T1000 (cell line): ENCODE measurements at regions not wholly inside any gene's neighbourhood (a gene's known extent, or its start where the extent isn't known, plus 50 kb on each side); places are given as distances from the start of the nearest gene placed in this dataset.
"Not testable (repeated sequence)": the region's sequence is repeated elsewhere in the genome, so short reads cannot be mapped to it uniquely, and the experiment has no call there.

Source experiments
- DNase-seq: peaks from one replicate; lab custom pipeline; 2025; ENCODE audit warnings: mixed read lengths; lab: John Stamatoyannopoulos, UW

DNA sequence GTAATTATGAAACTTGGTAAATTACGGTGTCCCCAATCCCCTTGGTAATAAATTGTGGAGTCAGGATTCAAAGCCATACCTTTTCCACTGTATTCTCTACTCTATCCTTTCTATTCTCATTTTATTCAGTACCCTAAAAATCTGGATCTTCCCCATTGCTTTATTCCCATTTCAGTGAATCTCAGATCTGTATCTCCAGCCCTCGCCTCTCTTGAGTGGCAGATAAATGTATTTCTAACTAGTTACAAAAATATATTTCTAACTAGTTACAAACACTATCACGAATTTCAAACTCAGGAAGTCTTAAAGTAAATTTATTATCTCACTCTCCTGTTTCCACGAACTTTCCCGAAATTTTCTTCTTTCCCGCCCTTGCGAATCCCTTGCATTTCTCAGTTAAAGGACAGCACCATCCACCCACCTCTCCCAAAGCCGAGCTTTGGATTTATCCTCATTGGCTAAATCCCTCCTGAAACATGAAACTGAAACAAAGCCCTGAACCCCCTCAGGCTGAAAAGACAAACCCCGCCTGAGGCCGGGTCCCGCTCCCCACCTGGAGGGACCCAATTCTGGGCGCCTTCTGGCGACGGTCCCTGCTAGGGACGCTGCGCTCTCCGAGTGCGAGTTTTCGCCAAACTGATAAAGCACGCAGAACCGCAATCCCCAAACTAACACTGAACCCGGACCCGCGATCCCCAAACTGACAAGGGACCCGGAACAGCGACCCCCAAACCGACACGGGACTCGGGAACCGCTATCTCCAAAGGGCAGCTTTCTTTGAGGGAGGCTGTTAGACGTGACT, 164.3 kb upstream of the PABPC3 start:
- DNase-seq: no peak

DNA sequence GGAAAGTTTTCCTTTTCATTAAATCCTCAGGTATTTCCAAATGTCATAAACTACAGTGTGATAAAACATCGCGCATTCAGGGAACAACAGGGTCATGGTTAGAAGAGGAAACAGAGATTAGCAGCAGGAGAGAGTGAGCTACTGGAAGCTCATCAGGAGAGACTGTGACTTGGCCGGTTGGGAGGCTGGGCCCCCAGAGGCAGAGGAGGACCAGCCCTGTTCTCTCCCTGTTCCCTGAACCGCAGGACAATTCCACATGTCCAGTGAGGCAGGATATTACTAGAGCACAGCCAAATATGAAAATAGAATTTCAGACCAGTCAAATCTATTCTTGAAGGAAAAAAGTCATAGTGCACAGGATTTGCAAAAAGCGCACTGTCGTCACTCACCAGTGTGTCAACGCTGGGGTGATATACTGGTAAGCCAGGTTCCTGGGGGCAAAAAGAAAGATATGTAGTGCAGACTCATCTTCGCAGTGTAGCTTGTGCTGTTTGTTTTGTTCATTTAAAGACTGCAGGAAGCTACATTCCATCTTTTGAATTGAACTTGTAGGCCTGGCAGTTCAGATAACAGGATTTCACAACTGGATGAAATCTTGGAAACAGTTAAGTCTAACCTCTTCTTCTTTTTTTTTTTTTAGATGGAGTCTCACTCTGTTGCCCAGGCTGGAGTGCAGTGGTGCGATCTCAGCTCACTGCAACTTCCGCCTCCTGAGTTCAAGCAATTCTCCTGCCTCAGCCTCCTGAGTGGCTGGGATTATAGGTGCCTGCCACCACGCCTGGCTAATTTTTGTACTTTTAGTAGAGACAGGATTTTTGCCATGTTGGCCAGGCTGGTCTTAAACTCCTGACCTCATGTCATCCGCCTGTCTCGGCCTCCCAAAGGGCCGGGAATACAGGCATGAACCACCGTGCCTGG, 162.6 kb upstream of the PABPC3 start:
- not testable (repeated sequence) for DNase-seq

DNA sequence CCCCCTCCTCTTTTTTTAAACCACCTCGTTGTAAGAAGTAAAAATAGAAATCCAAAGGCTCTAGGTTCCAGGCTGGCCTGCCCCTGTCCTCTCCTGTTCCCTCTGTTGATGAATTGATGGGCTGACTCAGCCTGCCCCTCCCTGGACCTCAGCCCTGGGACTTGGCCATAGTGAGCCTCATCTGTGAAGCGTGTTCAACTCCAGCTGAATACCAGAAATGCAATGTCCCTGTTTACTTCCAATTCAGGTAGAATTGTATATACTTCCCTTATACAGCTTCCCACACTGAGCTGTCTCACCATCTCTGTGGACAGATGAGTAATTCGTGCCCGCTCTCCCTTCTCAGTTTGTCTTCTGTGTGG, 161.9 kb upstream of the PABPC3 start:
- not testable (repeated sequence) for DNase-seq

DNA sequence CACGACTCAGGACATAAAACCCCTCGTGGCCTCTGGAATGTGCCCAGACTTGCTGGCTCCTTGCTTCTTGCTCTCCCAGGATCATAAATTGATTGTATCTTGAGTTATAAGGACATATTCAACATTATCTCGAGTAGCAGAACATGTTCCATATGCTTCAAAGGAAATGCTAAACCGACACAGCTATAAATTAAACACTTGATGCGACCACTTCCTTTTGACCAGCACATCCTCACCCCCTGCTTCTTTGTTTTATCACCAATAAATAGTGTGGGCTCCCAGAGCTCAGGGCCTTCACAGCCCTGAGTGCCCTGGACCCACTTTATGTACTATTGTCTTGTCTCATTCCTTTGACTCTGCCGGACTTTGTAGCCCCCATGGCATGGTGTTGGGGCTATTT, 157.0 kb upstream of the PABPC3 start:
- DNase-seq: no peak

DNA sequence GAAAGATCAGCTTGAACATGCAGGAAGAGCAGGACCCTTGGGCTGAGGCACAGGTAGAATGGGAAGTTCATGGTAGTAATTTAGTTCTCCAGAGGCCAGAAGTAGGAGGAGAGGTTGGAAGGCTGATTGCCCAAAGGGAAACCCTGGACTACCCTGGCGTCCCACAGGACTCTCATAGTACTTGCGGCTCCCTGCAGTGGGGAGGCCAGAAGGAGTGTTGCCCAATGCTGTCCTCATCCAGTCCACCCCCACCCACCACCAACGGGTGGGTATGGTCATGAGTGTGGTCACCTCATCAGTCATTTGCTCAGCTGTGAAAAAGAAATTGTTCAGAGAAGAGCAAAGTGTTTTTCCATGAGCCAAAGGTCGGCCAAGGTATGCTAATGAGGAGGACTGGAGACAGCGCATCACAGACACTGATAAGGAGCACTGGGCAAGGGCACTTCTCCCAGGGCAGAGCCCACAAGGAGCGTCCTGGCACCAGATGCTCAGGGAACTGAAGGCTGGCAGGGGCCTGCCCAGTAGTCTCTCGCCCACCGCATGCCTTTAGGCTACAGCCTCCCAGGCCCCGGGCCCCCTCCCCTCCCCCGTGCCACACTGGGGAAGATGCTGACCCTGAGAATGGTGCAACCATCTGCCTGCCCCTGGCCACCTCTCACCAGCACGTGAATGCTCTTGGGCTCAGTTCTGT, 154.8 kb upstream of the PABPC3 start:
- not testable (repeated sequence) for DNase-seq

DNA sequence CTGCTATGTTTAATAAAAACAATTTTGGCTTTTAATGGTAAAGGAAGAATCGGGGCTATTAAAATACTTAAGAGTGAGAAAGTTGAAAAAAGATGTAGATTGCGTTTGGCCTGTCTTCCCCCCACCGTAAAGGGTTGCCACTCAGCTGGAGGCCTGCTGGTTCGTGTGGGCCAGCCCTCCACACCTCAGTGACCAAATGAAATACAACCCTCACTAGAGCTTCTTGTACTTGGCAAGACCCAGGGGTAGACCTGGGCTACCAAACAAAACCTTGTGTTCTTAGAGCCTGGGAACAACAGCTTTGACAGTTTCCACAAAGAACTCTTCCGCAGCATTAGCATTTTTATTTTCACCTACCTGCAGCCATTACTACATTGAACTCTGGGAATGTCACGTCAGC, 152.8 kb upstream of the PABPC3 start:
- no peak for DNase-seq

DNA sequence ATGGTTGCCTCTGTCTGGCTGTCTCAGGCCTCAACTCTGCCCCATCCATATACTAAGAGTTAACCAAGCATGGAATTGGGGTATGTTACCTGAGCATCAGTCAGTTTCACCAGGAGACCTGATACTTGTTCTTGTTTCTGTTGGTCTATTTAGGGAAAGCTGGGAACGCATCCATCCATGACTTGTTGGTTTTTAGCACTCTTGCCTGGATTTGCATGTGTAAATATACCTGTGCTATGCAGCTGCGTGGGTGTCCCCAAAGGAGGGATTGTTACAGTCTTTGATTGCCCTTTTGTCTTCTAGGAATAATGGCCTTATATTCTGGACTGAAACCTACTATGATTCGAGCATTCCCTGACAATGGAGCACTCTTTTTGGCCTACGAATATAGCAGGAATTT, 151.9 kb upstream of the PABPC3 start:
- DNase-seq: not testable (repeated sequence)

DNA sequence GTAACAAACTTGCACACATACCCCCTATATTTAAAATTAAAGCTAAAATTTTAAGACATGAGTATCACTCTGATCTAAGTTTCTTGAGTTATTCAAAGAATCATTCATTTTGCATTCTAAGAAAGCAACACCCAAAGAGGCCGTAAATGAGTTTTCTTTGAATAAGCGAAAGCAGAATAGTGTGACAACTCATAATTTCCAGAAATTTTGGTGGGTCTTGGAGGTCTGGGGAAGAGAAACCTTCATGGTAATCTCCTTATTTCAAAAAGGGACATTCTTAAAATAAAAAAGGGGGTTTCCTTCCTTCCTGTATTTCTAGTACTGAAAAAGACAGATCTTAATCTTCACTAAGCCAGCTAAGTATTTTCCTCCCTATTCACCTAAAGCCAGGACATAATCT, 147.0 kb upstream of the PABPC3 start:
- not testable (repeated sequence) for DNase-seq

DNA sequence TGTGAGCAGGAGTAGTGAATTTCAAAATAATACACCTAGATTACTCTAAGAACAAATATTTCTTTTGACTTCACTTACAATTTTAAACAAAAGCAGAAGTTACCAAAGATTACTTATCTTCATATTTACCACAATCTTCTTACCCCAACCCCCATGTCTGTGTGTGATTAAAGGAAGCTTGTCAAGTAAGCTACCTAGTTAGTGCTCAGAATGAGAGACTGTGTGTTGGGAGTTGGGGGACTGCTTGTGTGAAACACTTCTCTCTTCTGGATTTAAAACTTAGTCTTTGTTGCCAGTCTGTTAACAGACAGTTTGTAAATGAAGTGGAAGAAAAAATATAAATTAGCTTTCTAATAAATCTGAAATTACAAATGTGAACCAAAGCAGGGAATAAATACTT, 145.3 kb upstream of the PABPC3 start:
- not testable (repeated sequence) for DNase-seq

DNA sequence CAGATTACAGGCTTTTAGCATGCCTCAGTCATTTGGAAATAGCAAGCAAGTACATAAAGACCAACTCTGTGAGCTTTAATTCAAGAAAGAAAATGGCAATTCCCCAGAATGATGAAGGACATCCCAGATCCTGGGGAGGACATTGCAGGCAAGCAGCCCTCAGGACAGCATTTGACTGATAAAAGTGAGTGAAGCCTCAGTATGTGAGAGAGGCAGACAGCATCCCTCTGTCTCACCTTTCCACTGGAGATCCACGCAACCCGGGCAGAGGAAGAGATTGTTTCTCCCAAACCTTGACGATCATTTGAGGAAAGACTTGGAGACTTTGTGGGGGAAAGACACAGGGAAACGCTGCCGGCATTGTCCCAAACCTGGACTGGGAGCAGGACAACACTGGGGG, 128.0 kb upstream of the PABPC3 start:
- DNase-seq: not testable (repeated sequence)

DNA sequence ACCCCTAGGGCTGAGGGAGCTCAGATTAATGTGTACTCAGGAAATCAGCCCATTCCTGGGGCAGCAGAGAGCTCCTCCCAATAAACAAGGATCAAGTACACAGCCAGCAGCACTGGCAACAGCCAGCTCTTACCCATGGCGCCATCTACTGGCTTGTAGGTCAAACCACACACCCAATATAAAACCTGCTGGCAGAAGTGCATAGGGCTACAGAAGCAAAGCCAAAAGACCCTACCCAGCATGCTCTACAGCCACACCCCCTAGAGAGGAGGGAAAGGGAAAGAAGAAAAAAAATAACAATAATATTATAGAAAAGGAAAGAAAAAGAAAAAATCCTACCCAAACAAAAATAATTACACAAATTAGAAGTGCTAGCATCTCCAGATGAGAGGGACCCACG, 127.5 kb upstream of the PABPC3 start:
- not testable (repeated sequence) for DNase-seq

DNA sequence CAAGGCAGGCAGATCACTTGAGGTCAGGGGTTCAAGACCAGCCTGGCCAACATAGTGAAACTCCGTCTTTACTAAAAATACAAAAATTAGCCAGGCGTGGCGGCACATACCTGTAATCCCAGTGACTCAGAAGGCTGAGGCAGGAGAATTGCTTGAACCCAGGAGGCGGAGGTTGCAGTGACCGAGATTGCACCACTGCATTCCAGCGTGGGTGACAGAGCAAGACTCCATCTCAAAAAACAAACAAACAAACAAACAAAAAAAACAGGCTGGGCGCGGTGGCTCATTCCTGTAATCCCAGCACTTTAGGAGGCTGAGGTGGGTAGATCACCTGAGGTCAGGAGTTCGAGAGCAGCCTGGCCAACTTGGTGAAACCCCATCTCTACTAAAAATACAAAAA, 122.8 kb upstream of the PABPC3 start:
- not testable (repeated sequence) for DNase-seq

DNA sequence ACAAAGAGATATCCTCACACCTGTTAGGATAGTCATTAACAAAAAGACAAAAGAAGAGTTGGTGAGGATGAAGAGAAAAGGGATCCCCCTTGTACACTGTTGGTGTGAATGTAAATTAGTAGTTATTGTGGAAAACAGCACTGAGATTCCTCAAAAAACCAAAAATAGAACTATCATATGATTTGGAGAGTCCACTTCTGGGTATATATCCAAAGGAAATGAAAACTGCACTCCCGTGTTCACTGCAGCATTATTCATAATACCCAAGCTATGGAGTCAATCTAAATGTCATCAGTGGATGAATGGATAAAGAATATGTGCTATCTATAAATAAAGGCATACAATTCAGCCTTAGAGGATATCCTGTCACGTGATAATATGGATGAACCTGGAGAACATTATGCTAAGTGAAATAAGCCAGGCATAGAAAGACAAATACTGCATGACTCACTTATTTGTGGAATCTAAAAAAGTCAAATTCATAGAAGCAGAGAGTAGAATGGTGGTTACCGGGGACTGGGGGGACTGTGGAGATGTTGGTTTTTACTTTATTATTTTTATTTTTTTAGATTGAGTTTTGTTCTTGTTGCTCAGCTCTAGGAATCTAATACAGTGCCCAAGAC, 114.6 kb upstream of the PABPC3 start:
- DNase-seq: not testable (repeated sequence)

DNA sequence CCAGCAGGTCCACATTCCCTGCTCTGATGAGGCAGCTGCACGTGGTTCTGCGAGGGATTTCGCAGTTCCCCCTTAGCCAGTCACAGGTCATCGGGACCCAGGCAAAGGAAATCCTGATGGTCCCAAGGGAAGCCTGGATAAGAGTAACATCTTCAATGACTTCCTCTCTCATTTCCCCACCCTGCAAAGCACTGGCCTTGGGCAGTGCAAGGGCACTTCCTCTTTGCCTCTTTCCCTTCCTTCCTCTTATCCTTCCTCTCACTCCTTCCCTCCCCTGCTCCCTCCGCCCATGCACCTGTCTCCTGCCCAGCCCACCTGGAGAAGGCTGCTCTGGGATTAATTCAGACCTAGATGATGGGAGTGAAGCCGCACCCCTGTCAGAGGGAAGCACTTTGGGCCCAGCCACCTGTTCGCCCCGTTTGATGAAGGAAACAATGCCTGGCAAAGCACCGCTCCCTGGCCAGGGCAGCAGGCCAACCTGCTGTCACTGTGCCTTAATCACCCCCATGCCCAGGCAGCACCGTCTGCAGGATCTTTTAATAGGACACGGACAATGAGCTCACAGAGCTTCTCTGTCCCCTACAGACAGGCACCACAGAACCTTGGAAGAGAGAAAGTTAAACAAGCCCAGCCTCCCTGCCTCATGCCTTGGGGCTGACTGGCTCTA, 113.5 kb upstream of the PABPC3 start:
- no peak for DNase-seq

DNA sequence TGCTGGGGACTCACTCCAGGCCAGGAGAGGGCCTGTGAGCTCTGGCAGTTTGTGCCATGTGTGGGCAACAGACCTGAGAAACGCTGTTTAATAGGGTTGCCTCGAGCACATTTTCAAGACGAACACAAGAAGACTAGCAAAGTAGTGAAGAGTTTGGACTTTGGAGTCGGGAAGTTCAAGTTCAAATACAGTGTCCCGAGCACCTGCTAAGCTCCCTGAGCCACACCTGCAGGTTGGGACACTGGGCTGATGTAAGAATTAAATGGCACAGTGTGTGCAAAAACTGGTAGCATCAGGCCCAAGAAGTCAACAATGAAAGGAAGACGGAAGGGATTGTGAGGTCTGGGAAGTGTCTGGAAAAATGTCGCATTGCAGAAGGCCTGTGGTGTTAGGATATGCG, 112.8 kb upstream of the PABPC3 start:
- DNase-seq: no peak

DNA sequence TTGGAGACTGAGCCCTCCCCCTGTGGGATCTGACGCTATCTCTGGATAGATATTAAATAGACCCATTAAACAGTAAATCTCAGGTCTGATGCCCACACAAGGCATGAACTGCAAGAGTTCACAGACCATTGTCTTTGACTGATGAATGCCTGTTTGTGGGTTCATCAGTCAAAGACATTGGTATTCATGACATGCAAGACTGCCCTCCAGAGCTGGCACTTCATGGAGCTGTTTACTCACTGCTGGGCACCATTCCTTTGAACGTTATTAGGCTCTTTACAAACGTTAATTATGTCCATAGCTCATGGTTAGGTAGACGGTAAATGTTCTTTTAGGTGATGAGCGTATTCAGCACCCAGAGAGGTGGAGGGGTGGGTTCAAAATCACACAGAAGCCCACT, 111.8 kb upstream of the PABPC3 start:
- no peak for DNase-seq

DNA sequence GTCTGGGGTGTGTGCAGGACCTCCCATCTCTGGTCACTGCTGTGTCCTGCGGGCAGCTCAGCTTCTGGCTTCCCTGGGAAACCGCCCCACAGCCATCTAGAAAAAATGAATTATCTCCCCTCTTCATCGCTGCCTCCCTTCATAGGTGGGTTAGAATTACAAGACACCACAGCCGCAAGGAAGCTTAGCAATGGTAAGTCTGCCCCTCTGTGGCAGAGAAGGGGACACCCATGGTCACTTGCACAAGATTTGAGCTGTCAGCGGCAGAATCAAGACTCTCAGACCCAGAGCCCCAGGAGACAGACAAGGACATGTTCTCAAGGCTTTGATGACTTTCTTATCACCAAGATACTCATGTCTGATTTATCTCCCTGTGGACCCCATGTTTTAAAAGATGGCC, 110.8 kb upstream of the PABPC3 start:
- DNase-seq: no peak

DNA sequence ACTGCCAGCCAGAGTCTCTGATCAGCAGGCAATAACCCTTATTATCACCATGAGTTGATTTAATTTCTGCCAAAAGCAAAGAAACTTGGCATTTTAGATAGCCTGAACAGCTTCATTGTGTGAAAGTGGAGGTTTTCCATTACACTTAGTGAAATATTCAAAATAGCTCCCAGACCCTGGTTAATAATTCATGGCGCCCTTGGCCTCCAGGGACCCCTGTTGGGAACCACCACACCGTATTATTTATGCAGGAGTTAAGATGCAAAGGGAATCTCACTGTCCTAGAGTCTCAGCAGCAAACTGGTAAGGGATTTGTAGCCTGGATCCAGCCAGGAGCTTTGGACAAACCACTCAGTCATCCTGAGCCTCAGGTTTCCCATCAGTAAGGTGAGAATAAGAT, 110.0 kb upstream of the PABPC3 start:
- no peak for DNase-seq

DNA sequence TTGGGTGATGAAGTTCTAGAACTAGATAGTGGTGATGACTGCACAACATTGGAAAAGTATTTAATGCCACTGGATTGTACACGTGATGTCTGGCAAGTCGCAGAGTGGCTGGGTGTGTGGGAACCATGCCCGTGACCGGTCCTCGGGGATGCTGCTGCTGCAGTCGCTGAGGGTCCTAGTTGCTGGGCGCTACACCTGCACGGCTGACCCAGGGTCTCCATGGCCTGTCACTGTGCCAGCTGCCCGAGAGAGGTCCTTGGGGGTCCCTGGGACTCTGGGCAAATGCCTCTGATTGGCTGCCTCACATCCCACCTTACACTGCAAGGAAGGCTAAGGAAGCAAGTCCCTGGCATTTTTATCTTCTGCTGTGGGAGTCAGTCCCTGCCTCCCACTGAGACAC, 109.1 kb upstream of the PABPC3 start:
- DNase-seq: no peak

DNA sequence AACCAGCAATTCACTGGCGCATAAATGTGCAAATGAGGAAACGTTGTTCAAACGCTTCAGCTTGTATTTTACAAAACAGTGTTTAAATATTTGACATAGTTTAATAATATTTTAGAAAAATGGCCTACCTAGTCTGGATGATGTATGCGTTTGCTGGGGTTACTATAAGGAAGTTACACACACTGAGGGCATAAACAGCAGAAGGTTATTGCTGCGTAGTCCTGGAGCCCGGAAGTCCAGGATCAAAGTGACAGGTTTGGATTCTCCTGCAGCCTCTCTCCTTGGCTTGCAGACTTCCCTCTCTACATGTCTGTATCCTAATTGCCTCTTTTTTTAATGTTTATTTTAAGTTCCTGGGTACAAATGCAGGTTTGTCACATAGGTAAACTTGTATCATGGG, 106.0 kb upstream of the PABPC3 start:
- not testable (repeated sequence) for DNase-seq

DNA sequence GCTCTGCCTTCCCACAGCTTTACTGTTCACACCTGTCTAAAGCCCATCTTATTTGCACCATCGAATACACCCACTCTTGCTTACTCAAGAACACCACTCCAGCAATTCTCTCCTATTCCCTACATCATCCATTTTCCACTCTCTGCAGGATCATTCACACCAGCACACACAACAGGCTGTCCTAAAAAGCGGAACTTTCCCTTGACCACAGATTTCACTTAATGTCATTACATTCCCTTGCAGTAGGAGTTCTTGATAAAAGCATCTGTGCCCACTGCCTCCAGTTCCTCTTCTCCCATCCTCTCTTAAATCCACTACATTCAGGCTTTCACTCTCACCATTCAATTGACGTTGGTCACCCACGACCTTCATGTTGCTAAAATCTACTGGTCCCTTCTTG, 103.0 kb upstream of the PABPC3 start:
- DNase-seq: not testable (repeated sequence)
